Common myeloid progenitor, CD34-positive (primary cell): ENCODE measurements at regions not wholly inside any gene's neighbourhood (a gene's known extent, or its start where the extent isn't known, plus 50 kb on each side); places are given as distances from the start of the nearest gene placed in this dataset.
"Not testable (repeated sequence)": the region's sequence is repeated elsewhere in the genome, so short reads cannot be mapped to it uniquely, and the experiment has no call there.

Source experiments
- CTCF ChIA-PET: fragments of 350-600 bp; sonication (Branson Sonifier 250); formaldehyde crosslinking; loops from one replicate; lab custom pipeline; 2021; ENCODE audit warnings: antibody characterized with exemption; lab: Charles Lee
- POLR2A ChIA-PET: fragments of 350-600 bp; sonication (Branson Sonifier 250); formaldehyde crosslinking; loops from one replicate; lab custom pipeline; 2021; ENCODE audit warnings: antibody characterized with exemption; lab: Charles Lee
- DNase-seq, 3 donors: peaks; one replicate each; pipeline versions ENCODE4 v3.0.0 to v3.0.0-alpha.2; 2013
- H3K27ac ChIP-seq, 2 experiments: 1 replicate in 1 of 2; 2 replicates in 1 of 2; pipeline ENCODE4 v1.7.0; 2013; ENCODE audit warnings: inconsistent platforms in 2 of 2, low read length in 2 of 2, mild to moderate bottlenecking in 2 of 2, low read depth in 1 of 2, moderate library complexity in 1 of 2; ENCODE audit not compliant: severe bottlenecking in 2 of 2, insufficient read depth in 1 of 2, poor library complexity in 1 of 2
- H3K27me3 ChIP-seq, 5 experiments: replicated peaks in 2 of 5; 1 replicate in 3 of 5; 2 replicates in 2 of 5; pipeline versions ENCODE4 v1.6.1 to v1.7.0; 2013; ENCODE audit warnings: low read length in 4 of 5, mild to moderate bottlenecking in 2 of 5, moderate library complexity in 2 of 5, inconsistent platforms in 1 of 5; ENCODE audit not compliant: insufficient read depth in 5 of 5, control insufficient read depth in 4 of 5
- H3K36me3 ChIP-seq, 4 experiments: 1 replicate in 2 of 4; 2 replicates in 2 of 4; pipeline versions ENCODE4 v1.6.1 to v1.7.0; 2013; ENCODE audit warnings: low read length in 3 of 4, control low read depth in 1 of 4, mild to moderate bottlenecking in 1 of 4; ENCODE audit not compliant: control insufficient read depth in 4 of 4, insufficient read depth in 4 of 4
- H3K4me1 ChIP-seq, 4 experiments: 1 replicate in 3 of 4; 2 replicates in 1 of 4; pipeline versions ENCODE4 v1.6.1 to v1.7.1; 2013; ENCODE audit warnings: low read length in 3 of 4, mild to moderate bottlenecking in 3 of 4, control low read depth in 1 of 4, inconsistent platforms in 1 of 4, moderate library complexity in 1 of 4; ENCODE audit not compliant: control insufficient read depth in 4 of 4, insufficient read depth in 4 of 4; ENCODE audit errors: control extremely low read depth in 1 of 4
- H3K4me3 ChIP-seq, 7 experiments: 1 replicate in 4 of 7; 2 replicates in 3 of 7; pipeline versions ENCODE4 v1.5.1 to v1.7.0; 2013; ENCODE audit warnings: mild to moderate bottlenecking in 7 of 7, low read length in 6 of 7, moderate library complexity in 6 of 7, inconsistent platforms in 2 of 7, low read depth in 2 of 7, control low read depth in 1 of 7; ENCODE audit not compliant: insufficient read depth in 4 of 7, control insufficient read depth in 1 of 7; ENCODE audit errors: extremely low read depth in 1 of 7
- H3K9me3 ChIP-seq, 5 experiments: 1 replicate in 4 of 5; 2 replicates in 1 of 5; pipeline versions ENCODE4 v1.6.1 to v1.7.1; 2013; ENCODE audit warnings: low read length in 4 of 5, mild to moderate bottlenecking in 2 of 5, inconsistent platforms in 1 of 5, low read depth in 1 of 5, moderate library complexity in 1 of 5; ENCODE audit not compliant: control insufficient read depth in 4 of 5, insufficient read depth in 2 of 5; ENCODE audit errors: control extremely low read depth in 1 of 5
- WGBS: methylation state at CpG from one replicate; pipeline ENCODE4 v1.1.5; 2013; ENCODE audit not compliant: insufficient coverage; 5-methylcytosine and 5-hydroxymethylcytosine counted together

GRCh38 chr19:32082028-32082427 is 263.4 kb upstream of the ZNF507 start:
- Histone ChIP-seq H3K9me3 (no peaks in the 10 kb centered on the region), H3K27me3 (peaks cover 0 to 6% (median 0%) of the 10 kb centered on the region in 5 experiments), H3K36me3 (no peaks in the 10 kb centered on the region), H3K4me3 (no peak overlapping the region), H3K27ac (no peak overlapping the region), H3K4me1 (no peaks in the 10 kb centered on the region)
- ChIA-PET POLR2A (no interaction called here), CTCF (no interaction called here)
- no peak for DNase-seq
- 94% methylated on average over 5 of the region's 9 CpGs for WGBS

GRCh38 chr19:32084756-32085363 is 260.6 kb upstream of the ZNF507 start:
- H3K9me3 ChIP-seq, H3K4me3 ChIP-seq, H3K27ac ChIP-seq, H3K36me3 ChIP-seq, POLR2A ChIA-PET, H3K27me3 ChIP-seq, CTCF ChIA-PET, DNase-seq, H3K4me1 ChIP-seq: not testable (repeated sequence)
- WGBS: 70% methylated on average over 1 of the region's 1 CpG

- Histone ChIP-seq H3K4me3 (no peak overlapping the region), H3K9me3 (no peaks in the 10 kb centered on the region), H3K36me3 (no peaks in the 10 kb centered on the region), H3K27ac (no peak overlapping the region), H3K4me1 (no peaks in the 10 kb centered on the region), H3K27me3 (peaks cover 0 to 5% (median 4%) of the 10 kb centered on the region in 5 experiments)
- WGBS: 31% methylated on average over 11 of the region's 12 CpGs
- DNase-seq: no peak
- POLR2A ChIA-PET: no interaction called here
- CTCF ChIA-PET: no interaction called here
Measured at GRCh38 chr19:32091241-32091640, 254.2 kb upstream of the ZNF507 start.

DNA sequence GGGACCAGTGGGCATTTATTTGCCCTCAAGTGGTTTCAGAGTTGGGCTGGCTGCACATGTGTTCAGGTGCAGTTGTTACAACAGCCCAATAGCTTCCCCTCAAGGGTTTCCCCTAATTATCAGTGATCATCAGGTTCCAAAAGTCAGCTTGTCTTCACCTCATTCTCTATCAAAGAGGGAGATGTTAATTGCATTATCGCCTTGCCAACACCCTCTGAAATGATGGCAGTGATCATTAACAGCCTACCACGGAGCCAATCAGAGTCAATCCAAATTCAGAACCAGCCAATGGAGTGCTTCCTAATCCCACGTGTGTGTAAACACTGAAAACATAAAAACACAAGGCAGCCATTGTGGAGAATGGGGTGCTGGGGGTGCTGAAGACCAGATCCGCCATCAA is 248.4 kb upstream of the ZNF507 start:
- POLR2A ChIA-PET: no interaction called here
- no peak for DNase-seq
- H3K27me3 ChIP-seq: peaks cover 0 to 2% (median 0%) of the 10 kb centered on the region in 5 experiments
- H3K27ac ChIP-seq: no peak overlapping the region
- no peaks in the 10 kb centered on the region for H3K4me1 ChIP-seq
- CTCF ChIA-PET: interaction anchor here (0.7 kb wide), 1 partner anchor 50 kb away, joined by 3 read pairs; no protein-coding TSS in a partner anchor
- 93% methylated on average over 3 of the region's 4 CpGs for WGBS
- H3K36me3 ChIP-seq: no peaks in the 10 kb centered on the region
- H3K9me3 ChIP-seq: peaks cover 0 to 4% (median 2%) of the 10 kb centered on the region in 5 experiments
- H3K4me3 ChIP-seq: no peak overlapping the region

GRCh38 chr19:32097620-32098019 is 247.8 kb upstream of the ZNF507 start:
- POLR2A ChIA-PET: interaction anchor here (0.7 kb wide), 1 partner anchor 300 kb away, joined by 3 read pairs; no protein-coding TSS in a partner anchor
- Histone ChIP-seq H3K4me3 (no peak overlapping the region), H3K27ac (no peak overlapping the region), H3K27me3 (no peaks in the 10 kb centered on the region), H3K36me3 (no peaks in the 10 kb centered on the region), H3K4me1 (no peaks in the 10 kb centered on the region), H3K9me3 (peaks cover 0 to 4% (median 2%) of the 10 kb centered on the region in 5 experiments)
- CTCF ChIA-PET: interaction anchor here (0.7 kb wide), 1 partner anchor 51 kb away, joined by 3 read pairs; no protein-coding TSS in a partner anchor
- DNase-seq: no peak
- WGBS: 0% methylated on average over 1 of the region's 2 CpGs

GRCh38 chr19:32098968-32099367 is 246.4 kb upstream of the ZNF507 start:
- peak overlapping the region in 1 of 2 experiments; percentile 32 for H3K27ac ChIP-seq
- no peaks in the 10 kb centered on the region for H3K36me3 ChIP-seq
- 67% methylated on average over 1 of the region's 6 CpGs for WGBS
- ChIA-PET CTCF (no interaction called here), POLR2A (no interaction called here)
- peaks cover 0 to 5% (median 3%) of the 10 kb centered on the region in 4 experiments for H3K4me1 ChIP-seq
- DNase-seq: peak in 1 of 3 donors; percentile 9
- no peaks in the 10 kb centered on the region for H3K27me3 ChIP-seq
- H3K9me3 ChIP-seq: peaks cover 0 to 4% (median 2%) of the 10 kb centered on the region in 5 experiments
- H3K4me3 ChIP-seq: no peak overlapping the region

- Histone ChIP-seq H3K36me3 (no peaks in the 10 kb centered on the region), H3K9me3 (peaks cover 0 to 4% (median 2%) of the 10 kb centered on the region in 5 experiments), H3K27me3 (peaks cover 0 to 3% (median 0%) of the 10 kb centered on the region in 5 experiments), H3K27ac (no peak overlapping the region), H3K4me1 (peaks cover 0 to 16% (median 13%) of the 10 kb centered on the region in 4 experiments), H3K4me3 (no peak overlapping the region)
- WGBS: no CpG with 5 or more reads among the region's 1 CpG
- DNase-seq: peak; percentile 26 to 88 (median 76)
- ChIA-PET CTCF (no interaction called here), POLR2A (no interaction called here)
Measured at GRCh38 chr19:32101206-32101605, 244.2 kb upstream of the ZNF507 start.
